ENCODE measurements at regions not wholly inside any gene's neighbourhood (a gene's known extent, or its start where the extent isn't known, plus 50 kb on each side); places are given as distances from the start of the nearest gene placed in this dataset.

DNA sequence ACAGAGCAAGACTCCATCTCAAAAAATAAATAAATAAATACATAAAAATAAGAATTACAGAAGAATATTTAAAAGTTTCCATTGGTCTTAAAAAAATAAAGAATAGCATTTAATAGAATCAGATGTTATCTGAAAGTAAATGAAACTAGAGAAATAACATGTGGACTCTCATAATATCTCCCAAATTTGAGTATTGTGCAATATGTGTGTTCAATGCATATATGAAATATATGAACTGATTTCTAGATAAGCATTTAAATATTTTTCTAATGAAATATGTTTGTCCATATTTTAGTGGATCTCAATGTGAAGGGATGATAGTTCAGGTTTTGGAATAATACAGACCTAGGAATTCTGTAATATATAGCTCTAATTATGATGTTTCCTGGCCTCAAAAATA lies 265.9 kb upstream of the PMFBP1 start:
- Histone ChIP-seq H4K20me1 (ENCODE audit: low read depth, low read length) (no peaks in the 10 kb centered on the region), H3F3A (ENCODE audit: insufficient read depth) (no peaks in the 10 kb centered on the region), H3K9ac (ENCODE audit: low read length) (no peak overlapping the region), H3K27me3 (ENCODE audit: low read length) (no peaks in the 10 kb centered on the region), H3K9me3 (ENCODE audit: insufficient read depth, low read length) (peaks cover 13% of the 10 kb centered on the region; the same call in 1 of the 2 replicates), H3K36me3 (ENCODE audit: low read length) (no peaks in the 10 kb centered on the region; the same call in 1 of the 2 replicates), H3K79me2 (ENCODE audit: insufficient read depth, low read length) (no peaks in the 10 kb centered on the region), H3K9me2 (replicated peaks; ENCODE audit: insufficient read depth, low read length) (no peaks in the 10 kb centered on the region; the same call in 1 of the 2 replicates), H3K4me3 (ENCODE audit: insufficient read depth, low read length, poor library complexity, severe bottlenecking) (no peak overlapping the region), H3K4me2 (ENCODE audit: low read depth, low read length, poor library complexity, severe bottlenecking) (no peak overlapping the region), H3K27ac (ENCODE audit: low read depth, low read length) (no peak overlapping the region), H2AFZ (ENCODE audit: low read depth, low read length, severe bottlenecking) (no peak overlapping the region)
- TF ChIP-seq EZH2phosphoT487 (conservative IDR thresholded peaks at IDR 0.05; ENCODE audit: low read length), result no peak
- TF ChIP-seq CTCF (IDR thresholded peaks at IDR 0.05; ENCODE audit: insufficient read depth, low read length, poor library complexity, severe bottlenecking), result no peak

DNA sequence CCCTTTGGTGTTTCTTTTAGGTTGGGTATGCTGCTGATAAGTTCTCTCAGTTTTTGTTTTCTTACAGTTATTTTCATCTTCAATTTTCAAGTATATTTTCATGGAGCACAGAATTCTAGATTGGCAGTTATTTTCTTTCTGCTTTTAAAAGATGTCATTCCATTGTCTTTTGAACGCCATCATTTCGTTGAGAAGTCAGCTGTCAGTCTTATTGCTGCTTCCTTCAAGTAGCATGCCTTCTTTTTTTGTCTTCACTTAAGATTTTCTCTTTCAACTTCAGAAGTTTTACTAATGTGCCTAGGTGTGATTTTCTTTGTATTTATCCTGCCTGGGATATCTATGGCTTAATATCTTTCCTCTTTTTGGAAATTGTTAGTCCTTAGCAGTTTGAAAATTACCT lies 262.2 kb upstream of the PMFBP1 start:
- Histone ChIP-seq H3K36me3 (ENCODE audit: low read length) (no peaks in the 10 kb centered on the region; the same call in 1 of the 2 replicates), H3K4me2 (ENCODE audit: low read depth, low read length, poor library complexity, severe bottlenecking) (no peak overlapping the region), H3K27ac (ENCODE audit: low read depth, low read length) (no peak overlapping the region), H3K9ac (ENCODE audit: low read length) (no peak overlapping the region), H3K79me2 (ENCODE audit: insufficient read depth, low read length) (no peaks in the 10 kb centered on the region), H3K27me3 (ENCODE audit: low read length) (no peaks in the 10 kb centered on the region), H3K9me2 (replicated peaks; ENCODE audit: insufficient read depth, low read length) (no peaks in the 10 kb centered on the region; the same call in 1 of the 2 replicates), H2AFZ (ENCODE audit: low read depth, low read length, severe bottlenecking) (no peak overlapping the region), H3K9me3 (ENCODE audit: insufficient read depth, low read length) (peaks cover 13% of the 10 kb centered on the region; the same call in 1 of the 2 replicates), H4K20me1 (ENCODE audit: low read depth, low read length) (no peaks in the 10 kb centered on the region), H3F3A (ENCODE audit: insufficient read depth) (no peaks in the 10 kb centered on the region), H3K4me3 (ENCODE audit: insufficient read depth, low read length, poor library complexity, severe bottlenecking) (no peak overlapping the region)
- TF ChIP-seq EZH2phosphoT487 (conservative IDR thresholded peaks at IDR 0.05; ENCODE audit: low read length), result no peak

DNA sequence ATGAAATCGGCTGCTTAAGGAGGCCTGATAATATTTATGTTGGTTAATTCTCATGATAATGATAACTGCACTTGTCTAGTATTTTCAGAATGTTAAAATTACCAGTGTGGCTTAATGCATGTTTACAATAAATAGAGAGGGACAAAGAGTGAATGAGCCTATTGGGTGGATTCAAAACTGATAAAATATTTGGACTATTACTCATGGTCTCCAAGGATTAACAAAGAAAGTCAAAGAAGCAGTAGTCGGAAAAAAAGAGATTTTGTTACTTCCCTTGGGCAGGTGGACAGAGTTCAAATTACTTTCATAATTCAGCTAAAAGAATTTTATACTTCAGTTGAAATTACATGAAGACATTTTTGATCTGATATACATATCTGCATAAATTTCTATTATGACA lies 258.2 kb upstream of the PMFBP1 start:
- peaks cover 13% of the 10 kb centered on the region; the same call in 1 of the 2 replicates for H3K9me3 ChIP-seq (ENCODE audit: insufficient read depth, low read length)
- H3K4me2 ChIP-seq (ENCODE audit: low read depth, low read length, poor library complexity, severe bottlenecking), result no peak overlapping the region
- no peak overlapping the region for H3K9ac ChIP-seq (ENCODE audit: low read length)
- H3K27ac ChIP-seq (ENCODE audit: low read depth, low read length), result no peak overlapping the region
- no peaks in the 10 kb centered on the region for H3F3A ChIP-seq (ENCODE audit: insufficient read depth)
- no peak overlapping the region for H2AFZ ChIP-seq (ENCODE audit: low read depth, low read length, severe bottlenecking)
- no peaks in the 10 kb centered on the region for H3K79me2 ChIP-seq (ENCODE audit: insufficient read depth, low read length)
- H3K4me3 ChIP-seq (ENCODE audit: insufficient read depth, low read length, poor library complexity, severe bottlenecking), result no peak overlapping the region
- no peaks in the 10 kb centered on the region for H3K9me2 ChIP-seq (replicated peaks; ENCODE audit: insufficient read depth, low read length)
- H4K20me1 ChIP-seq (ENCODE audit: low read depth, low read length), result no peaks in the 10 kb centered on the region
- H3K36me3 ChIP-seq (ENCODE audit: low read length), result no peaks in the 10 kb centered on the region
- H3K27me3 ChIP-seq (ENCODE audit: low read length), result no peaks in the 10 kb centered on the region
- TF ChIP-seq EZH2phosphoT487 (conservative IDR thresholded peaks at IDR 0.05; ENCODE audit: low read length) (no peak), CTCF (IDR thresholded peaks at IDR 0.05; ENCODE audit: insufficient read depth, low read length, poor library complexity, severe bottlenecking) (no peak)

GRCh38 chr16:72429671-72430081 lies 257.7 kb upstream of the PMFBP1 start:
- TF ChIP-seq CTCF (IDR thresholded peaks at IDR 0.05; ENCODE audit: insufficient read depth, low read length, poor library complexity, severe bottlenecking) (no peak), EZH2phosphoT487 (conservative IDR thresholded peaks at IDR 0.05; ENCODE audit: low read length) (no peak)
- H3F3A ChIP-seq (ENCODE audit: insufficient read depth), result no peaks in the 10 kb centered on the region
- H3K9me3 ChIP-seq (ENCODE audit: insufficient read depth, low read length), result peaks cover 8% of the 10 kb centered on the region; the same call in 1 of the 2 replicates
- H3K27me3 ChIP-seq (ENCODE audit: low read length), result no peaks in the 10 kb centered on the region
- no peak overlapping the region for H3K4me3 ChIP-seq (ENCODE audit: insufficient read depth, low read length, poor library complexity, severe bottlenecking)
- H3K4me2 ChIP-seq (ENCODE audit: low read depth, low read length, poor library complexity, severe bottlenecking), result no peak overlapping the region
- no peak overlapping the region for H3K27ac ChIP-seq (ENCODE audit: low read depth, low read length)
- H3K36me3 ChIP-seq (ENCODE audit: low read length), result no peaks in the 10 kb centered on the region; the same call in 1 of the 2 replicates
- no peaks in the 10 kb centered on the region for H3K9me2 ChIP-seq (replicated peaks; ENCODE audit: insufficient read depth, low read length)
- H3K79me2 ChIP-seq (ENCODE audit: insufficient read depth, low read length), result no peaks in the 10 kb centered on the region
- H2AFZ ChIP-seq (ENCODE audit: low read depth, low read length, severe bottlenecking), result no peak overlapping the region
- H3K9ac ChIP-seq (ENCODE audit: low read length), result no peak overlapping the region
- H4K20me1 ChIP-seq (ENCODE audit: low read depth, low read length), result no peaks in the 10 kb centered on the region
